ENCODE measurements at regions not wholly inside any gene's neighbourhood (a gene's known extent, or its start where the extent isn't known, plus 50 kb on each side); places are given as distances from the start of the nearest gene placed in this dataset.
"Not testable (repeated sequence)": the region's sequence is repeated elsewhere in the genome, so short reads cannot be mapped to it uniquely, and the experiment has no call there.

- no peak overlapping the region for H3K4me3 ChIP-seq (ENCODE audit: low read depth, low read length)
- TF ChIP-seq CTCF (conservative IDR thresholded peaks at IDR 0.05; ENCODE audit: low read depth, low read length), result no peak
- no peak for DNase-seq (ENCODE audit: low read depth)
Measured at GRCh38 chr2:176789751-176790150, 422.8 kb upstream of the HNRNPA3 start.

GRCh38 chr2:176790468-176790867 is 422.1 kb upstream of the HNRNPA3 start:
- TF ChIP-seq CTCF (conservative IDR thresholded peaks at IDR 0.05; ENCODE audit: low read depth, low read length), result no peak
- H3K4me3 ChIP-seq (ENCODE audit: low read depth, low read length), result no peak overlapping the region
- DNase-seq (ENCODE audit: low read depth), result no peak

- no peak for DNase-seq (ENCODE audit: low read depth)
- no peak for TF ChIP-seq CTCF (conservative IDR thresholded peaks at IDR 0.05; ENCODE audit: low read depth, low read length)
- no peak overlapping the region for H3K4me3 ChIP-seq (ENCODE audit: low read depth, low read length)
Measured at GRCh38 chr2:176793792-176794191, 418.8 kb upstream of the HNRNPA3 start.

GRCh38 chr2:176794392-176794791 is 418.2 kb upstream of the HNRNPA3 start:
- no peak overlapping the region for H3K4me3 ChIP-seq (ENCODE audit: low read depth, low read length)
- no peak for DNase-seq (ENCODE audit: low read depth)
- TF ChIP-seq CTCF (conservative IDR thresholded peaks at IDR 0.05; ENCODE audit: low read depth, low read length), result no peak

GRCh38 chr2:176795823-176796222 is 416.8 kb upstream of the HNRNPA3 start:
- TF ChIP-seq CTCF (conservative IDR thresholded peaks at IDR 0.05; ENCODE audit: low read depth, low read length), result no peak
- H3K4me3 ChIP-seq (ENCODE audit: low read depth, low read length), result no peak overlapping the region
- no peak for DNase-seq (ENCODE audit: low read depth)

GRCh38 chr2:176796677-176797076 is 415.9 kb upstream of the HNRNPA3 start:
- not testable (repeated sequence) for H3K4me3 ChIP-seq (ENCODE audit: low read depth, low read length); DNase-seq (ENCODE audit: low read depth)

- no peak overlapping the region for H3K4me3 ChIP-seq (ENCODE audit: low read depth, low read length)
- no peak for DNase-seq (ENCODE audit: low read depth)
- TF ChIP-seq CTCF (conservative IDR thresholded peaks at IDR 0.05; ENCODE audit: low read depth, low read length), result no peak
Measured at GRCh38 chr2:176804392-176804791, 408.2 kb upstream of the HNRNPA3 start.

- H3K4me3 ChIP-seq (ENCODE audit: low read depth, low read length), result no peak overlapping the region
- TF ChIP-seq CTCF (conservative IDR thresholded peaks at IDR 0.05; ENCODE audit: low read depth, low read length), result no peak
- DNase-seq (ENCODE audit: low read depth), result no peak
Measured at GRCh38 chr2:176805345-176805744, 407.2 kb upstream of the HNRNPA3 start.

All from epithelial cell of proximal tubule (primary cell).